T47D (cell line): ENCODE measurements at regions not wholly inside any gene's neighbourhood (a gene's known extent, or its start where the extent isn't known, plus 50 kb on each side); places are given as distances from the start of the nearest gene placed in this dataset.

Experiments
- DNase-seq, 2 experiments: peaks; one replicate each; pipeline versions ENCODE4 v3.0.0 to v3.0.0-alpha.2; 2011 to 2012; ENCODE audit warnings: low read depth in 1 of 2, low spot score in 1 of 2
- JUND ChIP-seq: IDR thresholded peaks from 2 replicates; pipeline ENCODE4 v1.6.1; 2012; ENCODE audit warnings: low read depth
- in situ Hi-C: cut with HindIII; loops from 2 replicates; pipeline ENCODE4 v1.10.0; 2016; ENCODE audit warnings: low sequenced_read_pairs, low pct_unique_long_range_greater_than_20kb

DNA sequence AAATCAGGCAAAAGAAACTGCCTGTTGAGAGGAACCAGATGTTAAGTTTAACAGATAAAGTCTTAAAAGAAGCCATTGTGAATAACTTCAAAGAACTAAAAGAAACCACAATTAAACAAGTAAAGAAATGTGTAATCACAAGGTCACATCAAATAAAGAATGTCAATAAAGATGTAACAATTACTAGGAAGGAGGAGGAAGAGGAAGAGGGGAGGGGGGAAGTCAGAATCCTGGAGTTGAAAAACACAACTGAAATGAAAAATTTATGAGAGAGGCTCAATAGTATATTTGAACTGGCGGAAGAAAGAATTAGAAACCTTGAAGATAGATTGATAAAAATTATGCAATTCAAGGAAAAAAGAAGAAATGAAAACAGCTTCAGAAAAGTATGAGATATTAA, 88.4 kb upstream of the CRIM1 start:
- no peak for DNase-seq
- in situ Hi-C loops: no loop called here
- TF ChIP-seq JUND: no peak

DNA sequence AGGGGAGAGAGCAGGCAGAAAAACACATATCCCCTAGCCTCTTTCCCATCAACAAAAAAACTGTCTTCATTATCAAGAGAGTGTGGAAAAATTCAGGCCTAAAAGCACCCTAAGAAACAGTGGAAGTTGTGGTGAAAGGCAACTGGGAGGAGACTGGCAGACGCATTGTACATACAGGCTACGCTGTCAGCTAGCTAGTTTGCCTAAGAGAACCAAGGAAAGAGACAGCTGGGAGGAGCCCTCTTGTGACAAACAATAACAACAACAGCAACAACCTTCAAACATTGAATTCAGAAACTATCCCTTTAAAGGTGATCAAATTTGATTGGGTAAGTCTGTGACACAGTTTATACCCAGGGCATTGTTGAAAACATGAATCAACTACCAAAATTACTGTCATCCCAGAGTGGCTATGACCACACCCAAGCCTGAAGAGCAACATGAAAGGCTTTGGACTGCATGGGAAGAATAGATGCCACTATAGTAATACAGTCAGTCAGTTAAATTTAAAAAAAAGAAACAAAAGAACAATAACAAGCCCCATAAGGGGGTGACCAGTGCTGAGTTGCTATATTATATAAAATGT, 88.9 kb upstream of the CRIM1 start:
- TF ChIP-seq JUND: no peak
- no peak for DNase-seq
- in situ Hi-C loops: no loop called here

DNA sequence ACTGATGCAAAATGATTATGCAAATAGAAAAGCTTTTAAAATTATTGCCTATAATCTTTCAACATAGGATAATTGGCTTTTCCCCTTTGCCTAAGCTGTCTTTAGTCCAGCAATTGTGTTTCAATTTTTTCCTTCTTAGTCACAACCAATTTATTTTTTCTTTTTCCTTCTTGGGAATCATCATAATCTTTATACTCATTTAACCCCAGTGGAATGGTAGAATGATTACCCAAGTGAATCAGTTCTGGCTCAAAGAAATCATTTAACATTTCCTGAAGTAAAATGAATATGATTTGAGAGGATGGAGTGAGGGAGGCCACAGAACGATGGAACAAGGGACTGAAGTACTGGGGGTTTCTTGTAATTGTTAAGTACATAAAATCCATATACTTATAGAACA, 93.0 kb upstream of the CRIM1 start:
- DNase-seq: no peak
- no peak for TF ChIP-seq JUND
- in situ Hi-C loops: no loop called here

DNA sequence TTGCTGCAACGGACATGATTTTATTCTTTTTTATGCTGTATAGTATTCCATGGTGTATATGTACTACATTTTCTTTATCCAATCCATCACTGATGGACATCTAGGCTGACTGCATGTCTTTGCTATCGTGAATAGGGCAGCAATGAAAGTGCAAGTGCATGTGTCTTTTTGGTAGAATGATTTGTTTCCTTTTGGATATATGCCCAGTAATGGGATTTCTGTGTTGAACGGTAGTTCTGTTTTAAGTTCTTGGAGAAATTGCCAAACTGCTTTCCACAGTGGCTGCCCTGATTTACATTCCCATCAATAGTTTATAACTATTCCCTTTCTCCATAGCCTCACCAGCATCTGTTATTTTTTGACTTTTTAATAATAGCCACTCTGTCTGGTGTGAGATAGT, 99.7 kb upstream of the CRIM1 start:
- DNase-seq: no peak
- in situ Hi-C loops: no loop called here
- no peak for TF ChIP-seq JUND

DNA sequence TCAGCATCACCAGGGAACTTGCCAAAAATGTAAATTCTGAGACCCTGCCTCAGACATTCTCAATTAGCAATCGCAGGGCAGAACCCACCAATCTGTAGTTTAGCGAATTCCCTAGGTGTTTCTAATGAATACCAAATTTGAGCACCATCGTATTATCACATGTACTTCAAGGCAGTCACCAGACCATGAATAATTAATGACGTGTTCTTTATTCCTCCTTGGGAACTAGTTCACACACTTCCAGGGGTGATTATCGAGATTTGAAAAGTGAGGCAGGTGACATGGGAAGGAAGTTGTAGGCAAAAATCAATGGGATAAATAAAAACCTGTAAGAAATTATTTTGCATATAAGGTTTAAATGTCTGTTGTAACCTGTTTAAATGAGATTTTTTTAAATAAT, 102.5 kb upstream of the CRIM1 start:
- no peak for DNase-seq
- no peak for TF ChIP-seq JUND
- in situ Hi-C loops: no loop called here

DNA sequence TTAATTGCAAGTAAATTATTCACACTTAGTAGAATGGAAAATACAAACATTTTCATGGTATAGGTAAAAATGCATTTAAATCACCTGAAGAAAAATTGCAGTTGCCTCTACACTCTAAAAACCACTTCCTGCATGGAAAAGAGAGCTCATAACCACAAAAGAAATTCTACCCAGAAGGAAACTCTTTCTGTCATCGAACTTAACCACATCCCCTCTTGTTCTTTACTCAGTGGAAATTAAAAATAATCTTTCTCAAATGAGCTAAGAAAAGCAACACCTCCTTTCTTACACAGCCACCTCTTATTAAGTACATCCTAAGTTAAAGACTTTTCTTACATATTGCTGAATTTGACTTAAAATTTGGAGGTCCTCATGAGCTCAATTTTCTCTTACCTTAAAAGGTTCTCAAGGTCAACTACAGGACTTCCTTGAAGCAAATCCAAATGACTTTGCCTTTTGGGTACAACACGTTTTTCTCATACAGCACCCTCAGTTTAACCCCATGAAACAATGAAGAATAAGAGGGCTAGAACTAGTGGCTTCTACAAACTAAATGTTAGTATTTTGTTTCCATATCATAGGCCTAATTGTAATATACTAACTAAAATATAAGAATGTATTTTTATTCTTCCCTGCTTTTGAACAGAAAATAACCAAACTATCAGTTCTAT, 109.1 kb upstream of the CRIM1 start:
- in situ Hi-C loops: no loop called here
- DNase-seq: no peak

DNA sequence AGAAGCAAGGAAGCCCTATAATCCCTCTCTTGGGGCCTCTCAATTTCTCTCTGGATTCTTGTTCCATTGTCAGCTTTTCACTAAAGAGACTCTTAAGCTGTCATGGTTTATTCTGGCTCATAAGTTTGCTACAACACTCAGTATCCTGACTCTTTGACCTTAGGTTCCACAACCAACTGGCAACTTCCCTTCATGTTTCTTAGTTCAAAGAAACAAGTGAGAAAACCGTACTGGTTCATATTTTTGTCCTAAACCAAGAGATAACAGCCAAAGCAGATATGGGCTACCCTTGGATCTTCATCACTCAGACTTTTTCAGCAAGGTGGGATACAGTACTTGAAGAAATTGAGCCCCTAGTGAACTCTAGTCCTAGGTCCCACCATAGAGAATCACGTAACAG, 109.9 kb upstream of the CRIM1 start:
- no peak for TF ChIP-seq JUND
- in situ Hi-C loops: no loop called here
- no peak for DNase-seq

More for the DNA sequence above, 109.1 kb upstream of the CRIM1 start:
- TF ChIP-seq JUND: no peak

DNA sequence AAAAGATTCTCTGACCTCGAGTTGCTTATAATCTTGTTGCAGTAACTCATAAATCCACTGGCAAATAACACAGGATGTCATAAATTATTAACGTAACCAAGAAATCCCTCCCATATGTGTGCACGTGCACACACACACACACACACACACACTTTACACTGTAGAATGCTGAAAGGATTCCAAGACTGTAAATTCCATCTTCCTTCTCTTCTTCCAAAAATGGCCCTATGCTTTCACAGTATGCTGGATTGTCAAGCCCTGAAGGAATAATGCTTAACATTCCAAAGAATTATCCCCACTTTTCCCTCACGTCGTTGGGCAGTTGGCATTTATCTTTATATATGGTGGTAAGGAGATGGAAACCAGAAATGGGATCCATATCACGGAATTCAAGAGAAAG, 117.5 kb upstream of the CRIM1 start:
- no peak for TF ChIP-seq JUND
- in situ Hi-C loops: no loop called here
- no peak for DNase-seq

DNA sequence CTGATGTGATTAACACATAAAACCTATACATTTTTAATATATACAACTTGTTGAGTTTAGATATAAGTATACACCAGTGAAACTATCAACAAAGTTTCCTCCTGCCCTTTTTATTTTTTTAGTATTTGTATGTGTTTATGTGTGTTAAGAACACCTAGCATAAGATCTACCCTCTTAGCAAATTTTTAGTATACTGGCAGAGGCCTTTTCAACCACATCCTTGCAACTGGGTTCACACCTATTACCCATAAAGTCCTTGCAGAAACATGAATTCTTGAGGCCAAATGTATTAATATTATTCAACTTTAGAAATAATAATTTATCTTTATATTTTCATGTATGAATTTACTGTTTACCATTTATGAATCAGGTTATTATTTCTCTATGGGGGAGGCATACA, 119.7 kb upstream of the CRIM1 start:
- TF ChIP-seq JUND: no peak
- DNase-seq: no peak
- in situ Hi-C loops: no loop called here

DNA sequence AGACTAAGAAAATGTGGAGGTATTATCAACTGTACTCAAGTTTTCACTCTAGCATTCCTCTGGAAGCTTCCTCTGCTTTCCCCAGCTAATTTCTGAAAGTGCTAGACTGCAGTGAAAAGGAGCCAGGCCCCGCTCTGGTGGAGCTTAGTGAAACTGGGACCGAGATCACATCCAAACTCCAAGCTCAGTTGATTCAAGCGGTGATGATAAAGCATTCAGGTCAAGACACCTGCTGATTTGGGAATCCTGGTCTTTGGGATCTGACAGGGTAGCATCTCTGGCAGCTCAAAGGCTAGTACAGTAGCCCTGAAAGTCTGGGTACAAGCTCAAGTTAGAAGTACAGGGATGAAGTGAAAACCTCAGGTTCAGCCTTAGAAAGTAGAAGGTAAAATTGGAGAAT, 120.2 kb upstream of the CRIM1 start:
- in situ Hi-C loops: no loop called here
- no peak for DNase-seq
- no peak for TF ChIP-seq JUND

DNA sequence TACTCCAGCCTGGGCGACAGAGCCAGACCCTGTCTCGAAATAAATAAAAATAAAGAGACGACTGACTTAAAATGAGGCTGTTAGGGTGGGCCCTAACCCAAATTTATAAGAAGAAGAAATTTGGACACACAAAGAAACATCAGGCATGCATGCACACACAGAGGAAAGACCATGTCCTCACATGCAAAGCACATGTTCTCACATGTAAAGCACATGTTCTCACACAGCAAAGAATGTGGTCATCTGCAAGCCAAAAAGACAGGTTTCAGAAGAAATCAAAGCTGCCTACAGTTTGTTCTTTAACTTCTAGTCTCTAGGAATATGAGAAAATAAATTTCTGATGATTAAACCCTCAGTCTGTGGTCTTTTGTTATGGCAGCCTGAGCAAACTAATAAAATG, 132.3 kb upstream of the CRIM1 start:
- TF ChIP-seq JUND: no peak
- in situ Hi-C loops: no loop called here
- no peak for DNase-seq

DNA sequence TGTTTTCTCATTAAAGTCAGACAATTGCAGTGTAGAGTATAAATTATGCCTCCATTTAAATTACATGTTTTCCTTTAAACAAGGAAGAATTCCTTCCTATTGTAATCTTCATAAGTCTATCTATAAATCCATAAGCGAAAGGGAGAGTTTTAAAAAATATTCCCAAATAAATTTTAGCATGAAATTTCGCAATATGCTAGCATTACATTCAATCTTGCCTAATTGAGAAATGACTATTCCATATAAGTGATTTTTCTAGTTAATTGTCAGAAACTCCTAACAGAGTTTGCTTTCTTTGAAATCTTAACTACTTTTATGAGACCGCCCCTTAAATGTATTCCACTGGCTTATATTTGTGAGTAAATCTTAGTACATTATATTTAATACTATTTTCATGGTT, 133.1 kb upstream of the CRIM1 start:
- no peak for TF ChIP-seq JUND
- in situ Hi-C loops: no loop called here

DNA sequence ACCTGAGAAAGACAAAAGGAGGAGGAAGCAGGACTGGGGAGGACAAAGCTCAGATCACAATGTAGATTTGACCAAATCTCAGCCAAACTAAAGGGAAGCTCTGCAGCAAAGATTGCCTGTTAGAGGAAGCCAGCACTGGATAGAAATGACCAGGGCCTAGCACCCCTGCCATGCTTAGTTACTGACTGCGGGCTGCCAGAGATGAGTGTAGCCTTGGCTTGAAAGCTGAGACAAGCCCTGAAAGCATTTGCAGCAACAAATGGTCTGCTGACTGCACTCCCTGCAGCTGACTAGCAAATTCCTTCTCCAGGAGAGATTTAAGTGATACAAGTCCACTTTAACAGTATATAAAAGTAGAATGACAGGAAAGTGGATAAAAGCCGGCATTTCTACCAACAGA, 140.9 kb upstream of the CRIM1 start:
- TF ChIP-seq JUND: no peak
- in situ Hi-C loops: no loop called here
- no peak for DNase-seq

More for the DNA sequence above, 133.1 kb upstream of the CRIM1 start:
- no peak for DNase-seq

DNA sequence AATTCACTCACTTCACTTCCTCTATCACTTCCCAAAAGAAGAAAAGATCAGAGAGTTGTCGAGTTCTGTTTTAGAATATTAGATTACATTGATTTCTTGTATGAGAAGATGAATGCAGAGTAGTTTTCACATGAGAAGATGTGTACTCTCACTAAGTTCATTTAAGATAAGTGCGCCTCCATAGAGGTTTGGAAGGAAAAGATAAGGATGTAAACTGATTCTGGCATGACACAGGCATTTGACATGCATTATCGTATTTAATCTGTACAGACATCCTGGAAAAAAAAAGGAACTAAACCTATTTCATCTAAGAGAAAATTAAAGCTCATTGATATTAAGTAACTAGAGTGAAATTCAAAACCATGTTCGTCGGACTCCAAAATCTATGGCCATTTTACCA, 152.2 kb upstream of the CRIM1 start:
- no peak for TF ChIP-seq JUND
- in situ Hi-C loops: no loop called here
- DNase-seq: no peak
